ENCODE measurements at regions not wholly inside any gene's neighbourhood (a gene's known extent, or its start where the extent isn't known, plus 50 kb on each side); places are given as distances from the start of the nearest gene placed in this dataset.

GRCh38 chr7:54672519-54672918 is 86.5 kb downstream of the SEC61G start:
- no peak for TF ChIP-seq POLR2A (IDR thresholded peaks at IDR 0.05; ENCODE audit: low read depth, low read length)
- TF ChIP-seq POLR2AphosphoS5 (IDR thresholded peaks at IDR 0.05; ENCODE audit: low read depth, low read length): no peak
- no peak for TF ChIP-seq TAF1 (IDR thresholded peaks at IDR 0.05; ENCODE audit: low read depth, low read length)
